IMR-90 (cell line): ENCODE measurements at regions not wholly inside any gene's neighbourhood (a gene's known extent, or its start where the extent isn't known, plus 50 kb on each side); places are given as distances from the start of the nearest gene placed in this dataset.

Experiments used
- CEBPB ChIP-seq: IDR thresholded peaks from 2 replicates; pipeline ENCODE4 v1.6.1; 2012; ENCODE audit warnings: low read depth, low read length, improper control_type of control experiment
- CTCF ChIP-seq: conservative IDR thresholded peaks from 2 replicates; pipeline ENCODE4 v1.5.1; 2012; ENCODE audit warnings: mild to moderate bottlenecking, low read depth, low read length, improper control_type of control experiment
- ELK1 ChIP-seq: fragments of 150-350 bp; IDR thresholded peaks from 2 replicates; pipeline ENCODE4 v1.6.1; 2016; ENCODE audit warnings: low read depth, mild to moderate bottlenecking, low read length, moderate library complexity, borderline replicate concordance
- POLR2A ChIP-seq: IDR thresholded peaks from 2 replicates; pipeline ENCODE4 v1.6.1; 2012; ENCODE audit warnings: mild to moderate bottlenecking, low read depth, low read length
- RAD21 ChIP-seq: IDR thresholded peaks from 2 replicates; pipeline ENCODE4 v1.6.1; 2012; ENCODE audit warnings: low read length, improper control_type of control experiment
- RCOR1 ChIP-seq: IDR thresholded peaks from 2 replicates; pipeline ENCODE4 v1.6.1; 2012; ENCODE audit warnings: mild to moderate bottlenecking, low read length, improper control_type of control experiment; ENCODE audit not compliant: insufficient replicate concordance
- RFX5 ChIP-seq: IDR thresholded peaks from 2 replicates; pipeline ENCODE4 v1.8.0; 2012; ENCODE audit warnings: low read depth, mild to moderate bottlenecking, low read length, moderate library complexity

- no peak for TF ChIP-seq POLR2A
- no peak for TF ChIP-seq CTCF
- no peak for TF ChIP-seq RFX5
- no peak for TF ChIP-seq RCOR1
- TF ChIP-seq ELK1, result no peak
- TF ChIP-seq CEBPB, result no peak
- no peak for TF ChIP-seq RAD21
Measured at GRCh38 chr17:34502426-34502825, 77.0 kb upstream of the TMEM132E start.
